ENCODE measurements at regions not wholly inside any gene's neighbourhood (a gene's known extent, or its start where the extent isn't known, plus 50 kb on each side); places are given as distances from the start of the nearest gene placed in this dataset.
"Not testable (repeated sequence)": the region's sequence is repeated elsewhere in the genome, so short reads cannot be mapped to it uniquely, and the experiment has no call there.

GRCh38 chr4:147173322-147173721, 227.7 kb upstream of the TTC29 start:
- no peak for DNase-seq

- DNase-seq, result no peak
These were observed 228.3 kb upstream of the TTC29 start for GRCh38 chr4:147173797-147174432.

GRCh38 chr4:147174591-147174990, 228.9 kb upstream of the TTC29 start:
- DNase-seq, result no peak

- no peak for DNase-seq
These were observed 229.9 kb upstream of the TTC29 start for GRCh38 chr4:147175460-147176025.

- no peak for DNase-seq
These were observed 236.4 kb upstream of the TTC29 start for GRCh38 chr4:147182041-147182440.

- no peak for DNase-seq
These were observed 247.0 kb upstream of the TTC29 start for GRCh38 chr4:147192679-147193078.

GRCh38 chr4:147194114-147194513, 248.4 kb upstream of the TTC29 start:
- no peak for DNase-seq

- no peak for DNase-seq
These were observed 248.9 kb upstream of the TTC29 start for GRCh38 chr4:147194604-147195003.

GRCh38 chr4:147195386-147195785, 249.7 kb upstream of the TTC29 start:
- DNase-seq, result no peak

- DNase-seq, result no peak
These were observed 252.9 kb upstream of the TTC29 start for GRCh38 chr4:147198411-147199051.

GRCh38 chr4:147201016-147201415, 255.4 kb upstream of the TTC29 start:
- DNase-seq, result no peak

- no peak for DNase-seq
These were observed 261.1 kb upstream of the TTC29 start for GRCh38 chr4:147206807-147207206.

- DNase-seq, result no peak
These were observed 262.2 kb upstream of the TTC29 start for GRCh38 chr4:147207911-147208310.

- DNase-seq, result no peak
These were observed 263.2 kb upstream of the EDNRA start for GRCh38 chr4:147217655-147218054.

GRCh38 chr4:147219145-147219544, 261.8 kb upstream of the EDNRA start:
- DNase-seq, result no peak

- DNase-seq, result no peak
These were observed 260.1 kb upstream of the EDNRA start for GRCh38 chr4:147220833-147221232.

- no peak for DNase-seq
These were observed 258.0 kb upstream of the EDNRA start for GRCh38 chr4:147222906-147223305.

GRCh38 chr4:147223576-147223975, 257.3 kb upstream of the EDNRA start:
- no peak for DNase-seq

GRCh38 chr4:147236806-147237205, 244.1 kb upstream of the EDNRA start:
- no peak for DNase-seq

GRCh38 chr4:147244786-147245185, 236.1 kb upstream of the EDNRA start:
- no peak for DNase-seq

- DNase-seq, result no peak
These were observed 234.8 kb upstream of the EDNRA start for GRCh38 chr4:147246096-147246495.

- not testable (repeated sequence) for DNase-seq
These were observed 234.4 kb upstream of the EDNRA start for GRCh38 chr4:147246528-147246927.

- no peak for DNase-seq
These were observed 233.3 kb upstream of the EDNRA start for GRCh38 chr4:147247579-147247978.

- DNase-seq, result no peak
These were observed 230.8 kb upstream of the EDNRA start for GRCh38 chr4:147250062-147250461.

GRCh38 chr4:147255268-147255667, 225.6 kb upstream of the EDNRA start:
- not testable (repeated sequence) for DNase-seq
